CD8-positive, alpha-beta memory T cell (primary cell): ENCODE measurements at regions not wholly inside any gene's neighbourhood (a gene's known extent, or its start where the extent isn't known, plus 50 kb on each side); places are given as distances from the start of the nearest gene placed in this dataset.

Experiments used
- CTCF ChIA-PET: fragments of 350-600 bp; sonication (Branson Sonifier 250); formaldehyde crosslinking; loops from one replicate; lab custom pipeline; 2021; ENCODE audit warnings: antibody characterized with exemption; lab: Charles Lee
- POLR2A ChIA-PET: fragments of 350-600 bp; sonication (Branson Sonifier 250); formaldehyde crosslinking; loops from one replicate; lab custom pipeline; 2021; ENCODE audit warnings: antibody characterized with exemption; lab: Charles Lee
- DNase-seq, 5 donors: peaks; one replicate each; pipeline versions ENCODE4 v3.0.0 to v3.0.0-alpha.2; 2020 to 2022; ENCODE audit warnings: mixed read lengths in 1 of 5
- H3K27ac ChIP-seq: one replicate; pipeline ENCODE4 v1.7.0; 2013; ENCODE audit warnings: low read depth, mild to moderate bottlenecking, low read length, moderate library complexity
- H3K27me3 ChIP-seq: 2 replicates; pipeline ENCODE4 v1.7.0; 2013; ENCODE audit warnings: low read length, mild to moderate bottlenecking; ENCODE audit not compliant: insufficient read depth, poor library complexity, severe bottlenecking
- H3K36me3 ChIP-seq: 2 replicates; pipeline ENCODE4 v1.7.0; 2013; ENCODE audit warnings: mild to moderate bottlenecking, low read length, moderate library complexity; ENCODE audit not compliant: insufficient read depth
- H3K4me1 ChIP-seq: 2 replicates; pipeline ENCODE4 v1.7.0; 2013; ENCODE audit warnings: mild to moderate bottlenecking, low read length, moderate library complexity; ENCODE audit not compliant: insufficient read depth
- H3K4me3 ChIP-seq: 2 replicates; pipeline ENCODE4 v1.7.0; 2013; ENCODE audit warnings: mild to moderate bottlenecking, low read length
- H3K9me3 ChIP-seq: 2 replicates; pipeline ENCODE4 v1.7.0; 2013; ENCODE audit warnings: mild to moderate bottlenecking, low read length
- H3K27ac Mint-ChIP-seq, 8 donors: one replicate each; pipeline ENCODE4 v1.8.0; 2020 to 2021; ENCODE audit warnings: mixed read lengths in 8 of 8, mild to moderate bottlenecking in 6 of 8, inconsistent platforms in 3 of 8, moderate library complexity in 3 of 8
- H3K27me3 Mint-ChIP-seq, 2 donors: one replicate each; pipeline ENCODE4 v1.8.0; 2020 to 2021; ENCODE audit warnings: mixed read lengths in 2 of 2, mild to moderate bottlenecking in 1 of 2, moderate library complexity in 1 of 2
- H3K36me3 Mint-ChIP-seq, 3 donors: one replicate each; pipeline ENCODE4 v1.8.0; 2020 to 2021; ENCODE audit warnings: mixed read lengths in 3 of 3, inconsistent platforms in 1 of 3, mild to moderate bottlenecking in 1 of 3
- H3K4me1 Mint-ChIP-seq, 3 donors: one replicate each; pipeline ENCODE4 v1.8.0; 2020 to 2021; ENCODE audit warnings: mixed read lengths in 3 of 3, inconsistent platforms in 1 of 3, mild to moderate bottlenecking in 1 of 3
- H3K4me3 Mint-ChIP-seq, 7 donors: one replicate each; pipeline ENCODE4 v1.8.0; 2020 to 2021; ENCODE audit warnings: mixed read lengths in 7 of 7, mild to moderate bottlenecking in 6 of 7, moderate library complexity in 4 of 7, inconsistent platforms in 2 of 7
- H3K9me3 Mint-ChIP-seq, 5 donors: one replicate each; pipeline ENCODE4 v1.8.0; 2020 to 2022; ENCODE audit warnings: mixed read lengths in 5 of 5, mild to moderate bottlenecking in 3 of 5, moderate library complexity in 2 of 5, inconsistent platforms in 1 of 5

GRCh38 chr12:125393569-125393968, 328.3 kb downstream of the AACS start:
- ChIA-PET CTCF (no interaction called here), POLR2A (no interaction called here)
- Mint-ChIP-seq H3K27ac (no peak overlapping the region), H3K9me3 (peaks cover 0 to 6% (median 3%) of the 10 kb centered on the region in 5 donors), H3K36me3 (no peaks in the 10 kb centered on the region), H3K4me3 (no peak overlapping the region), H3K27me3 (peaks cover 5% of the 10 kb centered on the region in 2 donors), H3K4me1 (no peaks in the 10 kb centered on the region)
- Histone ChIP-seq H3K36me3 (no peaks in the 10 kb centered on the region), H3K27me3 (no peaks in the 10 kb centered on the region), H3K27ac (no peak overlapping the region), H3K4me1 (no peaks in the 10 kb centered on the region), H3K9me3 (no peaks in the 10 kb centered on the region), H3K4me3 (no peak overlapping the region)
- no peak for DNase-seq

GRCh38 chr12:125395583-125396215, 330.5 kb downstream of the AACS start:
- POLR2A ChIA-PET, result no interaction called here
- Histone ChIP-seq H3K27me3 (no peaks in the 10 kb centered on the region), H3K4me3 (no peak overlapping the region), H3K27ac (no peak overlapping the region), H3K4me1 (no peaks in the 10 kb centered on the region), H3K36me3 (no peaks in the 10 kb centered on the region), H3K9me3 (no peaks in the 10 kb centered on the region)
- H3K36me3 Mint-ChIP-seq, result no peaks in the 10 kb centered on the region
- H3K4me1 Mint-ChIP-seq, result no peaks in the 10 kb centered on the region
- no peak overlapping the region for H3K27ac Mint-ChIP-seq
- H3K9me3 Mint-ChIP-seq, result peaks cover 0 to 6% (median 3%) of the 10 kb centered on the region in 5 donors
- CTCF ChIA-PET, result no interaction called here
- DNase-seq, result no peak
- H3K27me3 Mint-ChIP-seq, result peaks cover 4 to 5% of the 10 kb centered on the region in 2 donors
- H3K4me3 Mint-ChIP-seq, result no peak overlapping the region

GRCh38 chr12:125399489-125399888, 334.3 kb downstream of the AACS start:
- H3K27me3 ChIP-seq, result no peaks in the 10 kb centered on the region
- ChIA-PET POLR2A (no interaction called here), CTCF (no interaction called here)
- Mint-ChIP-seq H3K27me3 (peaks cover 2 to 3% of the 10 kb centered on the region in 2 donors), H3K4me1 (no peaks in the 10 kb centered on the region), H3K36me3 (no peaks in the 10 kb centered on the region), H3K27ac (no peak overlapping the region), H3K9me3 (peaks cover 0 to 8% (median 5%) of the 10 kb centered on the region in 5 donors), H3K4me3 (no peak overlapping the region)
- no peak for DNase-seq
- no peaks in the 10 kb centered on the region for H3K9me3 ChIP-seq
- H3K36me3 ChIP-seq, result no peaks in the 10 kb centered on the region
- H3K4me3 ChIP-seq, result no peak overlapping the region
- H3K27ac ChIP-seq, result no peak overlapping the region
- no peaks in the 10 kb centered on the region for H3K4me1 ChIP-seq

GRCh38 chr12:125402874-125403789, 337.9 kb downstream of the AACS start:
- Histone ChIP-seq H3K4me3 (no peak overlapping the region), H3K36me3 (no peaks in the 10 kb centered on the region), H3K9me3 (no peaks in the 10 kb centered on the region), H3K27me3 (no peaks in the 10 kb centered on the region), H3K4me1 (no peaks in the 10 kb centered on the region), H3K27ac (no peak overlapping the region)
- no peak for DNase-seq
- H3K27me3 Mint-ChIP-seq, result peaks cover 5 to 15% of the 10 kb centered on the region in 2 donors
- ChIA-PET POLR2A (no interaction called here), CTCF (no interaction called here)
- H3K4me3 Mint-ChIP-seq, result no peak overlapping the region
- H3K36me3 Mint-ChIP-seq, result no peaks in the 10 kb centered on the region
- no peaks in the 10 kb centered on the region for H3K4me1 Mint-ChIP-seq
- H3K9me3 Mint-ChIP-seq, result peaks cover 0 to 6% (median 0%) of the 10 kb centered on the region in 5 donors
- no peak overlapping the region for H3K27ac Mint-ChIP-seq

GRCh38 chr12:125403843-125404242, 338.6 kb downstream of the AACS start:
- Mint-ChIP-seq H3K4me1 (no peaks in the 10 kb centered on the region), H3K36me3 (no peaks in the 10 kb centered on the region), H3K4me3 (no peak overlapping the region), H3K9me3 (peaks cover 0 to 5% (median 3%) of the 10 kb centered on the region in 5 donors), H3K27ac (no peak overlapping the region), H3K27me3 (peaks cover 5 to 15% of the 10 kb centered on the region in 2 donors)
- H3K4me1 ChIP-seq, result no peaks in the 10 kb centered on the region
- DNase-seq, result no peak
- ChIA-PET POLR2A (no interaction called here), CTCF (no interaction called here)
- H3K27ac ChIP-seq, result no peak overlapping the region
- H3K9me3 ChIP-seq, result no peaks in the 10 kb centered on the region
- H3K4me3 ChIP-seq, result no peak overlapping the region
- no peaks in the 10 kb centered on the region for H3K27me3 ChIP-seq
- H3K36me3 ChIP-seq, result no peaks in the 10 kb centered on the region

- H3K27me3 ChIP-seq, result no peaks in the 10 kb centered on the region
- no peaks in the 10 kb centered on the region for H3K9me3 ChIP-seq
- H3K36me3 ChIP-seq, result no peaks in the 10 kb centered on the region
- no peak overlapping the region for H3K4me3 Mint-ChIP-seq
- H3K36me3 Mint-ChIP-seq, result no peaks in the 10 kb centered on the region
- no peak for DNase-seq
- H3K27me3 Mint-ChIP-seq, result peaks cover 5 to 15% of the 10 kb centered on the region in 2 donors
- no peaks in the 10 kb centered on the region for H3K4me1 Mint-ChIP-seq
- no peaks in the 10 kb centered on the region for H3K4me1 ChIP-seq
- CTCF ChIA-PET, result no interaction called here
- H3K27ac Mint-ChIP-seq, result no peak overlapping the region
- POLR2A ChIA-PET, result no interaction called here
- H3K4me3 ChIP-seq, result no peak overlapping the region
- H3K27ac ChIP-seq, result no peak overlapping the region
- peaks cover 0 to 5% (median 3%) of the 10 kb centered on the region in 5 donors for H3K9me3 Mint-ChIP-seq
Observed at GRCh38 chr12:125406131-125406530, 340.9 kb downstream of the AACS start.

GRCh38 chr12:125408718-125409117, 343.5 kb downstream of the AACS start:
- ChIA-PET CTCF (no interaction called here), POLR2A (no interaction called here)
- no peaks in the 10 kb centered on the region for H3K9me3 ChIP-seq
- H3K27ac Mint-ChIP-seq, result no peak overlapping the region
- H3K4me1 Mint-ChIP-seq, result no peaks in the 10 kb centered on the region
- no peaks in the 10 kb centered on the region for H3K36me3 Mint-ChIP-seq
- H3K27ac ChIP-seq, result no peak overlapping the region
- H3K4me1 ChIP-seq, result no peaks in the 10 kb centered on the region
- H3K4me3 Mint-ChIP-seq, result no peak overlapping the region
- H3K4me3 ChIP-seq, result no peak overlapping the region
- H3K36me3 ChIP-seq, result no peaks in the 10 kb centered on the region
- H3K27me3 Mint-ChIP-seq, result peaks cover 5 to 12% of the 10 kb centered on the region in 2 donors
- peaks cover 0 to 6% (median 0%) of the 10 kb centered on the region in 5 donors for H3K9me3 Mint-ChIP-seq
- no peaks in the 10 kb centered on the region for H3K27me3 ChIP-seq
- no peak for DNase-seq

- Histone ChIP-seq H3K9me3 (no peaks in the 10 kb centered on the region), H3K4me1 (no peaks in the 10 kb centered on the region), H3K27me3 (no peaks in the 10 kb centered on the region), H3K4me3 (no peak overlapping the region), H3K36me3 (no peaks in the 10 kb centered on the region), H3K27ac (no peak overlapping the region)
- Mint-ChIP-seq H3K9me3 (peaks cover 0 to 6% (median 0%) of the 10 kb centered on the region in 5 donors), H3K27me3 (peaks cover 0 to 1% of the 10 kb centered on the region in 2 donors), H3K27ac (no peak overlapping the region), H3K4me1 (no peaks in the 10 kb centered on the region), H3K36me3 (no peaks in the 10 kb centered on the region), H3K4me3 (no peak overlapping the region)
- POLR2A ChIA-PET, result no interaction called here
- no peak for DNase-seq
- CTCF ChIA-PET, result no interaction called here
Observed at GRCh38 chr12:125412506-125412905, 347.3 kb downstream of the AACS start.
